Right lobe of liver (tissue), 6 donors: ENCODE measurements at regions not wholly inside any gene's neighbourhood (a gene's known extent, or its start where the extent isn't known, plus 50 kb on each side); places are given as distances from the start of the nearest gene placed in this dataset.
"Not testable (repeated sequence)": the region's sequence is repeated elsewhere in the genome, so short reads cannot be mapped to it uniquely, and the experiment has no call there.

Source experiments
- ATAC-seq, 4 donors: fragments of 200-7000 bp; cut with Tn5 transposase; one replicate each; pipeline ENCODE4 v1.9.1; 2020; ENCODE audit warnings: mild to moderate bottlenecking in 4 of 4, moderate library complexity in 4 of 4
- DNase-seq, 3 donors: peaks; one replicate each; pipeline ENCODE4 v3.0.0-alpha.2; 2020
- H3K27ac ChIP-seq, 3 donors: fragments of 200-600 bp; one replicate each; pipeline ENCODE4 v1.8.0; 2022
- H3K27me3 ChIP-seq, 2 donors: fragments of 200-600 bp; one replicate each; pipeline ENCODE4 v1.8.0; 2022
- H3K36me3 ChIP-seq, 4 donors: fragments of 200-600 bp; sonication (generic) in 1 of 4; one replicate each; pipeline versions ENCODE4 v1.5.1 to v1.8.0; 2017 to 2022; ENCODE audit warnings: control low read depth in 1 of 4
- H3K4me1 ChIP-seq, 4 donors: fragments of 200-600 bp; sonication (generic) in 1 of 4; one replicate each; pipeline versions ENCODE4 v1.5.1 to v1.8.0; 2017 to 2022; ENCODE audit warnings: control low read depth in 1 of 4
- H3K4me3 ChIP-seq, 3 donors: fragments of 200-600 bp; one replicate each; pipeline ENCODE4 v1.8.0; 2022
- H3K9me3 ChIP-seq, 4 donors: fragments of 200-600 bp; sonication (generic) in 1 of 4; one replicate each; pipeline versions ENCODE4 v1.5.1 to v1.8.0; 2017 to 2022; ENCODE audit warnings: control low read depth in 1 of 4
- POLR2A ChIP-seq: fragments of 450-650 bp; IDR thresholded peaks from one replicate; pipeline ENCODE4 v1.6.1; 2017; ENCODE audit warnings: antibody characterized with exemption, mild to moderate bottlenecking
- WGBS: methylation state at CpG from one replicate; pipeline ENCODE4 v1.1.6; 2018; ENCODE audit warnings: low coverage, low lambda C conversion rate; ENCODE audit not compliant: insufficient coverage; ENCODE audit errors: missing lambda C conversion rate; 5-methylcytosine and 5-hydroxymethylcytosine counted together
- intact Hi-C, 2 donors: fragments of 100-400 bp; cut with DNase I; formaldehyde crosslinking; loops; one replicate each; pipeline versions ENCODE4 v1.11.2 to v1.14.1; 2022
- TF ChIP-seq, protein P1 (sequence below), 4 donors: fragments of 200-600 bp in 3 of 4; fragments of 450-650 bp in 1 of 4; IDR thresholded peaks; one replicate each; pipeline versions ENCODE4 v1.5.1 to v1.8.0; 2016 to 2022; ENCODE audit warnings: antibody characterized with exemption in 4 of 4, mild to moderate bottlenecking in 2 of 4
- donor health status: DM: no; HTN: yes; CAD: no.
- donor health status: DM: no; HTN: no; CAD: no.
- donor health status: DM: no; HTN: no; CAD: no.
- donor health status: DM: no; HTN: yes; CAD: no.
- donor health status: DM: no; HTN: yes; CAD: no.

DNA sequence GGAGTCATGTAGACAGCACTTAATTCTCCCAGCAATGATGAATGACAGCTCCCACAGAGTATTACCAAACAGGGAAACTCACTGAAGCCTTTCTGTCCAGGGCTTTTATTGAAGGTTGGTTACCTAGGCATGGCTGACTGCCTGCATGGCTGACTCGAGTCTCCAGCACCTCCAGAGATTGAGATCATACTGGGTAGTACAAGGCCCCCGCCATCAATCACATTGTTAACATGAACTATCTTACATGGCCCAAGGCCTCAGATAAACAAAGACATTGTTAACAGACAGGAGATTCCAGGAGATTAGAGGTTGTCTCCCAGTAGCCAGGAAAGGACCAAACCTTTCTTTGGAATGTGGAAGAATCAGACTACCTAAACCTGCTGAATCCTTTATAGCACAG is 128.3 kb upstream of the LSM14A start:
- 39% methylated on average over 2 of the region's 2 CpGs for WGBS
- H3K9me3 ChIP-seq, result no peaks in the 10 kb centered on the region
- ATAC-seq (no peak), DNase-seq (no peak)
- peaks cover 0 to 2% (median 0%) of the 10 kb centered on the region in 4 donors for H3K4me1 ChIP-seq
- intact Hi-C loops, result no loop called here
- no peak for TF ChIP-seq POLR2A
- TF ChIP-seq, protein P1, sequence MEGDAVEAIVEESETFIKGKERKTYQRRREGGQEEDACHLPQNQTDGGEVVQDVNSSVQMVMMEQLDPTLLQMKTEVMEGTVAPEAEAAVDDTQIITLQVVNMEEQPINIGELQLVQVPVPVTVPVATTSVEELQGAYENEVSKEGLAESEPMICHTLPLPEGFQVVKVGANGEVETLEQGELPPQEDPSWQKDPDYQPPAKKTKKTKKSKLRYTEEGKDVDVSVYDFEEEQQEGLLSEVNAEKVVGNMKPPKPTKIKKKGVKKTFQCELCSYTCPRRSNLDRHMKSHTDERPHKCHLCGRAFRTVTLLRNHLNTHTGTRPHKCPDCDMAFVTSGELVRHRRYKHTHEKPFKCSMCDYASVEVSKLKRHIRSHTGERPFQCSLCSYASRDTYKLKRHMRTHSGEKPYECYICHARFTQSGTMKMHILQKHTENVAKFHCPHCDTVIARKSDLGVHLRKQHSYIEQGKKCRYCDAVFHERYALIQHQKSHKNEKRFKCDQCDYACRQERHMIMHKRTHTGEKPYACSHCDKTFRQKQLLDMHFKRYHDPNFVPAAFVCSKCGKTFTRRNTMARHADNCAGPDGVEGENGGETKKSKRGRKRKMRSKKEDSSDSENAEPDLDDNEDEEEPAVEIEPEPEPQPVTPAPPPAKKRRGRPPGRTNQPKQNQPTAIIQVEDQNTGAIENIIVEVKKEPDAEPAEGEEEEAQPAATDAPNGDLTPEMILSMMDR (IDR thresholded peaks at IDR 0.05), result no peak
- no peaks in the 10 kb centered on the region for H3K36me3 ChIP-seq
- no peaks in the 10 kb centered on the region for H3K27me3 ChIP-seq
- no peak overlapping the region for H3K4me3 ChIP-seq
- no peak overlapping the region for H3K27ac ChIP-seq

DNA sequence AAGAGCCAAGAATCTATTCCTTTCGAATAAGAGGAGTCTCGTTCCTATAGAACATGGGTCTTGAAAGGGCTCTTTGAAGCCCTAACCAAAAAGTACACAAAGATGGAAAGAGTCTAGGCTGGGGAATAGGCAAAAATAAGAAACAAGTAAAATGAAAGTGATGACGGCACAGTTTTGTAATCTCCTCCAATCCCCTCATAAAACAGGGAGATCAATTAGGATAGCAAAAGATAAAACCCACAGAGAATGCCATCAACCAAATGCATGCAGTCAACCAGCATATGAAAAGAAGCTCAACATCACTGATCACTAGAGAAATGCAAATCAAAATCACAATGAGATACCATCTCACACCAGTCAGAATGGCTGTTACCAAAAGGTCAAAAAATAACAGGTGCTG is 122.4 kb upstream of the LSM14A start:
- Histone ChIP-seq H3K4me3 (no peak overlapping the region), H3K9me3 (no peaks in the 10 kb centered on the region), H3K27ac (no peak overlapping the region), H3K4me1 (no peaks in the 10 kb centered on the region), H3K27me3 (no peaks in the 10 kb centered on the region), H3K36me3 (no peaks in the 10 kb centered on the region)
- ATAC-seq, result no peak
- TF ChIP-seq, protein P1 (IDR thresholded peaks at IDR 0.05), result no peak
- no peak for TF ChIP-seq POLR2A
- 52% methylated on average over 3 of the region's 3 CpGs for WGBS
- intact Hi-C loops, result no loop called here
- DNase-seq, result no peak

DNA sequence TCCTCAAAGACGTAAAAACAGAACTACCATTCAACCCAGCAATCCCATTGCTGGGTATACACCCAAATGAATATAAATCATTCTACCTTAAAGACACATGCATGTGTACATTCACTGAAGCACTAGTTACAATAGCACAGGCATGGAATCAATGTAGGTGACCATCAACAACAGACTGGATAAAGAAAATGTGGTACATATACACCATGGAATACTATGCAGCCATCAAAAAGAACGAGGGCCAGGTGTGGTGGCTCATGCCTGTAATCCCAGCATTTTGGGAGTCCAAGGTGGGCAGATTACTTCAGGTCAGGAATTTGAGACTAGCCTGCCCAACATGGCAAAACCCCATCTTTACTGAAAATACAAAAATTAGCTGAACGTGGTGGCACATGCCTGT is 121.9 kb upstream of the LSM14A start:
- H3K4me1 ChIP-seq, ATAC-seq, H3K27ac ChIP-seq, H3K9me3 ChIP-seq, H3K4me3 ChIP-seq, intact Hi-C loops, DNase-seq, H3K36me3 ChIP-seq, H3K27me3 ChIP-seq: not testable (repeated sequence)
- 61% methylated on average over 3 of the region's 3 CpGs for WGBS

DNA sequence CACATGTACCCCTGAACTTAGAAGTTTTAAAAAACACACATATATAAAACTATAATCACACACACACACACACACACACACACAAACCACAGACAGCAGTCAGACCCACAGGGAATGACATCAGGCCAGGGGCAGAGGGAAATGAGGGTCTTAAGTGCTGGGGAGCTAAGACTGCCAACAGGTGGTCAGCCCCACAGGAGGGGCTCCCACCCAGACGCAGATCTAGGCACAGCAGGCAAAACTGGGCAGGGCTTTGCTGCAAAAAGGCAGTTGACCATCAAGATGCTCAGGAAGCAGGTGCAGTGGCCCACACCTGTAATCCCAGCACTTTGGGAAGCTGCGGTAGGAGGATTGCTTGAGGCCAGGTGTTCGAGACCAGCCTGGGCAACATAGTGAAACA is 121.0 kb upstream of the LSM14A start:
- Histone ChIP-seq H3K36me3 (no peaks in the 10 kb centered on the region), H3K27me3 (no peaks in the 10 kb centered on the region), H3K4me3 (no peak overlapping the region), H3K27ac (no peak overlapping the region), H3K9me3 (no peaks in the 10 kb centered on the region), H3K4me1 (no peaks in the 10 kb centered on the region)
- WGBS, result 50% methylated on average over 2 of the region's 3 CpGs
- ATAC-seq (no peak), DNase-seq (no peak)
- intact Hi-C loops, result no loop called here
- TF ChIP-seq, protein P1 (IDR thresholded peaks at IDR 0.05), result no peak
- no peak for TF ChIP-seq POLR2A

DNA sequence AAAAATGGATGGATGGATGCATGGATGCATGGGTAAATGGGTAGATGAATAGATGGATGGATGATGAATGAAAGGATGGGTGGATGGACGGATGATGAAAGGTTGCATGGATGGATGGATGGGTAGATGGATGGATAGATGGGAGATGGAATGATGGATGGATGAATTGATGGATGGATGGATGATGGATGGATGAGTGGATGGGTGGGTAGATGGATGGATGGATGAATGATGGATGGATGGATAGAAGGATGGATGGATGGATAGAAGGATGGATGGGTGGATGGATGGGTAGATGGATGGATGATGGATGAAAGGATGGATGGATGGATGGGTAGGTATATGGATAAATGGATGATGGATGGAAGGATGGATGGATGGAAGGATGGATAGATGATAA is 115.1 kb upstream of the LSM14A start:
- Histone ChIP-seq H3K9me3 (no peaks in the 10 kb centered on the region), H3K4me1 (no peaks in the 10 kb centered on the region), H3K27me3 (no peaks in the 10 kb centered on the region), H3K27ac (no peak overlapping the region), H3K4me3 (no peak overlapping the region), H3K36me3 (no peaks in the 10 kb centered on the region)
- WGBS, result 67% methylated on average over 1 of the region's 1 CpG
- DNase-seq (no peak), ATAC-seq (no peak)
- intact Hi-C loops, result no loop called here
- TF ChIP-seq POLR2A, result no peak
- TF ChIP-seq, protein P1 (IDR thresholded peaks at IDR 0.05), result no peak
